HepG2 (cell line): ENCODE measurements at regions not wholly inside any gene's neighbourhood (a gene's known extent, or its start where the extent isn't known, plus 50 kb on each side); places are given as distances from the start of the nearest gene placed in this dataset.

Source experiments
- ATAC-seq: fragments of 200-7000 bp; cut with Tn5 transposase; 3 replicates; pipeline ENCODE4 v1.9.1; 2020; ENCODE audit warnings: mild to moderate bottlenecking, moderate library complexity
- BruUV-seq: library from RNA; stranded (reverse); fragments of 400-500 nt; replicated peaks from 2 replicates; lab custom pipeline; 2021; lab: Mats Ljungman, UMichigan
- CTCF ChIA-PET: fragments of 300-600 bp; formaldehyde crosslinking; extraction: SDS; loops from one replicate; lab custom pipeline; 2021; ENCODE audit warnings: low total read pairs, inconsistent platforms, low intra/inter-chr PET ratio; lab: Yijun Ruan, JAX
- POLR2A ChIA-PET: fragments of 350-600 bp; sonication (Branson Sonifier 250); formaldehyde crosslinking; loops from one replicate; lab custom pipeline; 2020; ENCODE audit warnings: antibody characterized with exemption, inconsistent platforms; lab: Yijun Ruan, JAX
- DNase-seq: peaks from one replicate; pipeline ENCODE4 v3.0.0-alpha.2; 2015; ENCODE audit warnings: low spot score
- FAIRE-seq: peaks from 3 replicates; lab custom pipeline; 2011; peaks lifted over from hg19 to GRCh38; lab: Jason Lieb, UNC
- H2AFZ ChIP-seq: one replicate; pipeline ENCODE4 v1.6.1; 2011; ENCODE audit warnings: low read length, inconsistent platforms
- H3K27ac ChIP-seq: fragments of 300-600 bp; 3 replicates; pipeline ENCODE4 v1.8.0; 2011; ENCODE audit warnings: mixed run types, mild to moderate bottlenecking, mixed read lengths, low read length, inconsistent platforms; ENCODE audit not compliant: insufficient read depth; ENCODE audit errors: extremely low read length
- H3K27me3 ChIP-seq, 2 experiments: fragments of 200-600 bp in 1 of 2; 2 replicates in 1 of 2; 3 replicates in 1 of 2; pipeline versions ENCODE4 v1.6.0 to v1.8.0; 2011; ENCODE audit warnings: low read length in 2 of 2, mild to moderate bottlenecking in 2 of 2, moderate library complexity in 2 of 2, inconsistent platforms in 1 of 2; ENCODE audit not compliant: insufficient read depth in 2 of 2, control insufficient read depth in 1 of 2
- H3K36me3 ChIP-seq, 2 experiments: fragments of 200-600 bp in 1 of 2; replicated peaks in 1 of 2; 2 replicates in 1 of 2; 3 replicates in 1 of 2; pipeline versions ENCODE4 v1.5.1 to v1.8.0; 2011; ENCODE audit warnings: low read length in 2 of 2, inconsistent platforms in 1 of 2; ENCODE audit not compliant: insufficient read depth in 2 of 2, control insufficient read depth in 1 of 2
- H3K4me1 ChIP-seq: 2 replicates; pipeline ENCODE4 v1.5.1; 2012; ENCODE audit warnings: low read length, inconsistent platforms; ENCODE audit not compliant: insufficient read depth
- H3K4me2 ChIP-seq: 2 replicates; pipeline ENCODE4 v1.6.0; 2011; ENCODE audit warnings: low read depth, low read length, inconsistent platforms
- H3K4me3 ChIP-seq, 3 experiments: fragments of 200-600 bp in 1 of 3; sonication (generic), shearing (Covaris generic) in 1 of 3; replicated peaks in 1 of 3; 2 replicates each; pipeline ENCODE4 v1.5.1; 2011 to 2016; ENCODE audit warnings: low read length in 3 of 3, inconsistent platforms in 2 of 3, low read depth in 2 of 3, mild to moderate bottlenecking in 2 of 3, control low read depth in 1 of 3, mixed read lengths in 1 of 3; ENCODE audit not compliant: insufficient read depth in 1 of 3
- H3K79me2 ChIP-seq: one replicate; pipeline ENCODE4 v1.6.1; 2011; ENCODE audit warnings: low read length, inconsistent platforms; ENCODE audit not compliant: insufficient read depth
- H3K9ac ChIP-seq: 2 replicates; pipeline ENCODE4 v1.6.0; 2011; ENCODE audit warnings: mild to moderate bottlenecking, low read depth, low read length, inconsistent platforms; ENCODE audit not compliant: insufficient read depth
- H3K9me3 ChIP-seq: 2 replicates; pipeline ENCODE4 v1.5.1; 2012; ENCODE audit warnings: mild to moderate bottlenecking, low read length
- H4K20me1 ChIP-seq: 2 replicates; pipeline ENCODE4 v1.6.0; 2011; ENCODE audit warnings: inconsistent platforms, mild to moderate bottlenecking, low read length, moderate library complexity; ENCODE audit not compliant: insufficient read depth
- AKAP8 ChIP-seq: sonication (generic); formaldehyde crosslinking; IDR thresholded peaks from 2 replicates; pipeline ENCODE4 v1.5.1; 2020; ENCODE audit warnings: mild to moderate bottlenecking, missing genetic modification reagents
- ATF2 ChIP-seq: sonication (generic); formaldehyde crosslinking; IDR thresholded peaks from 2 replicates; pipeline ENCODE4 v1.4.0; 2020; ENCODE audit warnings: missing genetic modification reagents
- ATF5 ChIP-seq: sonication (generic); formaldehyde crosslinking; IDR thresholded peaks from 2 replicates; pipeline ENCODE4 v1.4.0; 2020; ENCODE audit warnings: mild to moderate bottlenecking, low read depth, missing genetic modification reagents
- DMTF1 ChIP-seq: sonication (generic); formaldehyde crosslinking; IDR thresholded peaks from 2 replicates; pipeline ENCODE4 v1.4.0; 2020; ENCODE audit warnings: mild to moderate bottlenecking, missing genetic modification reagents
- FOXK2 ChIP-seq: fragments of 450-650 bp; IDR thresholded peaks from 2 replicates; pipeline ENCODE4 v1.6.1; 2016
- HIC2 ChIP-seq: sonication (generic); formaldehyde crosslinking; IDR thresholded peaks from 2 replicates; pipeline ENCODE4 v1.9.0; 2022; ENCODE audit warnings: low read depth, missing genetic modification reagents
- KDM4B ChIP-seq: sonication (generic); formaldehyde crosslinking; IDR thresholded peaks from 2 replicates; pipeline ENCODE4 v1.4.0; 2020; ENCODE audit warnings: missing genetic modification reagents
- NKX3-1 ChIP-seq: sonication (generic); formaldehyde crosslinking; IDR thresholded peaks from 2 replicates; pipeline ENCODE4 v1.5.0; 2020; ENCODE audit warnings: missing genetic modification reagents
- NR2F1 ChIP-seq, 2 experiments: fragments of 450-650 bp in 1 of 2; formaldehyde crosslinking in 1 of 2; IDR thresholded peaks; 2 replicates each; pipeline versions ENCODE4 v1.5.0 to v1.6.1; 2016 to 2020; ENCODE audit warnings: mild to moderate bottlenecking in 1 of 2, missing compliant biosample characterization in 1 of 2, missing genetic modification reagents in 1 of 2, moderate library complexity in 1 of 2
- NR2F2 ChIP-seq: IDR thresholded peaks from 2 replicates; pipeline ENCODE4 v1.6.1; 2012; ENCODE audit warnings: low read depth, inconsistent platforms, borderline replicate concordance
- RXRA ChIP-seq: sonication (generic); formaldehyde crosslinking; IDR thresholded peaks from 2 replicates; pipeline ENCODE4 v1.5.1; 2020; ENCODE audit warnings: missing genetic modification reagents
- THAP7 ChIP-seq: sonication (generic); formaldehyde crosslinking; IDR thresholded peaks from 2 replicates; pipeline ENCODE4 v1.8.1; 2023; ENCODE audit warnings: mild to moderate bottlenecking, missing genetic modification reagents
- ZBTB42 ChIP-seq: sonication (generic); formaldehyde crosslinking; IDR thresholded peaks from 2 replicates; pipeline ENCODE4 v1.5.0; 2020; ENCODE audit warnings: mild to moderate bottlenecking, missing genetic modification reagents
- ZNF138 ChIP-seq: sonication (generic); formaldehyde crosslinking; IDR thresholded peaks from 2 replicates; pipeline ENCODE4 v1.5.0; 2020; ENCODE audit warnings: mild to moderate bottlenecking, low read depth, missing genetic modification reagents
- ZNF607 ChIP-seq: sonication (generic); formaldehyde crosslinking; IDR thresholded peaks from 2 replicates; pipeline ENCODE4 v1.5.1; 2020; ENCODE audit warnings: missing genetic modification reagents, mild to moderate bottlenecking, borderline replicate concordance
- WGBS: methylation state at CpG from one replicate; pipeline ENCODE4 v1.1.6; 2017; ENCODE audit warnings: low lambda C conversion rate; 5-methylcytosine and 5-hydroxymethylcytosine counted together
- in situ Hi-C: cut with HindIII; loops from 2 replicates; pipeline ENCODE4 v1.10.0; 2017; ENCODE audit warnings: low pct_unique_long_range_greater_than_20kb; ENCODE audit not compliant: extremely low pct_ligation_motif_present
- intact Hi-C: fragments of 100-400 bp; cut with micrococcal nuclease; formaldehyde crosslinking; loops from one replicate; pipeline ENCODE4 v1.10.0; 2022; ENCODE audit not compliant: unreplicated experiment

GRCh38 chr12:43115441-43116160 is 436.4 kb downstream of the ADAMTS20 start (continued):
- TF ChIP-seq THAP7 (CRISPR knock-in tag) (no peak), ZNF607 (CRISPR knock-in tag) (no peak), ATF5 (CRISPR knock-in tag) (no peak)

GRCh38 chr12:43114316-43114715 is 437.7 kb downstream of the ADAMTS20 start:
- H3K36me3 ChIP-seq = no peaks in the 10 kb centered on the region
- intact Hi-C loops = no loop called here
- no peaks in the 10 kb centered on the region for H3K27me3 ChIP-seq
- no peak overlapping the region for H3K27ac ChIP-seq
- CTCF ChIA-PET = no interaction called here
- H3K4me3 ChIP-seq = no peak overlapping the region
- DNase-seq (no peak), FAIRE-seq (no peak), ATAC-seq (no peak)
- in situ Hi-C loops = no loop called here
- WGBS = 1% methylated on average over 3 of the region's 3 CpGs
- no peak overlapping the region for H3K9ac ChIP-seq
- H2AFZ ChIP-seq = no peak overlapping the region
- H3K9me3 ChIP-seq = peaks cover 5% of the 10 kb centered on the region; the same call in 1 of the 2 replicates
- no TSS peak for BruUV-seq
- H3K4me1 ChIP-seq = no peaks in the 10 kb centered on the region
- H3K79me2 ChIP-seq = no peaks in the 10 kb centered on the region
- POLR2A ChIA-PET = no interaction called here
- no peak overlapping the region for H3K4me2 ChIP-seq
- TF ChIP-seq DMTF1 = no peak
- TF ChIP-seq NR2F2 = no peak
- TF ChIP-seq AKAP8 (CRISPR knock-in tag) = no peak
- TF ChIP-seq ZNF138 (CRISPR knock-in tag) = no peak
- no peak for TF ChIP-seq ZBTB42 (CRISPR knock-in tag)
- no peak for TF ChIP-seq FOXK2
- no peak for TF ChIP-seq KDM4B (CRISPR knock-in tag)
- TF ChIP-seq HIC2 (CRISPR knock-in tag) = no peak
- TF ChIP-seq NKX3-1 (CRISPR knock-in tag) = no peak
- no peak for TF ChIP-seq NR2F1 (CRISPR knock-in tag; IDR thresholded peaks at IDR 0.05)
- no peak for TF ChIP-seq RXRA
- TF ChIP-seq ATF2 = no peak
- no peaks in the 10 kb centered on the region for H4K20me1 ChIP-seq
